H1 (cell line): ENCODE measurements at regions not wholly inside any gene's neighbourhood (a gene's known extent, or its start where the extent isn't known, plus 50 kb on each side); places are given as distances from the start of the nearest gene placed in this dataset.

Experiments
- CTCF ChIA-PET: fragments of 300-600 bp; sonication (Branson Sonifier 250); formaldehyde crosslinking; loops from one replicate; lab custom pipeline; 2021; ENCODE audit not compliant: partially characterized antibody; lab: Charles Lee
- POLR2A ChIA-PET: fragments of 300-600 bp; sonication (Branson Sonifier 250); formaldehyde crosslinking; loops from one replicate; lab custom pipeline; 2021; ENCODE audit warnings: inconsistent platforms; ENCODE audit not compliant: partially characterized antibody; lab: Charles Lee
- DNase-seq, 2 experiments: peaks; one replicate each; pipeline versions ENCODE4 v3.0.0 to v3.0.0-alpha.2; 2010 to 2022; ENCODE audit warnings: low spot score in 2 of 2, low read depth in 1 of 2, mixed read lengths in 1 of 2
- FAIRE-seq: peaks from 2 replicates; lab custom pipeline; 2011; peaks lifted over from hg19 to GRCh38; lab: Jason Lieb, UNC
- H2AFZ ChIP-seq: 2 replicates; pipeline ENCODE4 v1.8.1; 2012; ENCODE audit warnings: low read length, inconsistent platforms
- H2AK5ac ChIP-seq: 2 replicates; pipeline ENCODE4 v1.6.1; 2013; ENCODE audit warnings: low read depth, low read length
- H2BK120ac ChIP-seq: replicated peaks from 2 replicates; pipeline ENCODE3; 2013; ENCODE audit warnings: low read depth, low read length, inconsistent platforms
- H2BK12ac ChIP-seq: 2 replicates; pipeline ENCODE4 v1.6.1; 2013; ENCODE audit warnings: low read depth, low read length
- H2BK15ac ChIP-seq: 2 replicates; pipeline ENCODE4 v1.6.1; 2013; ENCODE audit warnings: low read length
- H2BK20ac ChIP-seq: 2 replicates; pipeline ENCODE4 v1.6.1; 2013; ENCODE audit warnings: low read length
- H2BK5ac ChIP-seq: 2 replicates; pipeline ENCODE4 v1.6.1; 2013; ENCODE audit warnings: low read depth, low read length
- H3K14ac ChIP-seq: 2 replicates; pipeline ENCODE4 v1.6.1; 2013; ENCODE audit warnings: inconsistent platforms; ENCODE audit not compliant: insufficient read length
- H3K18ac ChIP-seq: 2 replicates; pipeline ENCODE4 v1.6.1; 2013; ENCODE audit warnings: low read length; ENCODE audit errors: extremely low read depth
- H3K23ac ChIP-seq: 2 replicates; pipeline ENCODE4 v1.6.1; 2013; ENCODE audit warnings: inconsistent platforms; ENCODE audit not compliant: insufficient read length
- H3K23me2 ChIP-seq: 2 replicates; pipeline ENCODE4 v1.6.1; 2013; ENCODE audit warnings: low read depth, low read length
- H3K27ac ChIP-seq: 2 replicates; pipeline ENCODE4 v1.6.1; 2011; ENCODE audit warnings: low read depth, low read length, inconsistent platforms
- H3K27me3 ChIP-seq, 4 experiments: replicated peaks in 1 of 4; 1 replicate in 1 of 4; 2 replicates in 3 of 4; pipeline versions ENCODE4 v1.6.1 to v1.8.1; 2011 to 2013; ENCODE audit warnings: low read length in 3 of 4, mild to moderate bottlenecking in 3 of 4, inconsistent platforms in 2 of 4, mixed read lengths in 2 of 4, moderate library complexity in 1 of 4; ENCODE audit not compliant: control insufficient read depth in 3 of 4, insufficient read depth in 3 of 4; ENCODE audit errors: extremely low read depth in 1 of 4
- H3K36me3 ChIP-seq, 4 experiments: 2 replicates each; pipeline versions ENCODE4 v1.6.1 to v1.8.1; 2011 to 2013; ENCODE audit warnings: mild to moderate bottlenecking in 4 of 4, low read length in 3 of 4, moderate library complexity in 2 of 4, control low read depth in 1 of 4, inconsistent platforms in 1 of 4; ENCODE audit not compliant: insufficient read depth in 4 of 4, control insufficient read depth in 2 of 4
- H3K4ac ChIP-seq: replicated peaks from 2 replicates; pipeline ENCODE3; 2013; ENCODE audit warnings: low read length, low read depth, mixed read lengths, inconsistent platforms; ENCODE audit not compliant: insufficient read length
- H3K4me1 ChIP-seq, 4 experiments: replicated peaks in 1 of 4; 1 replicate in 1 of 4; 2 replicates in 3 of 4; pipeline versions ENCODE4 v1.6.1 to v1.8.1; 2011 to 2013; ENCODE audit warnings: low read length in 3 of 4, inconsistent platforms in 2 of 4, mixed read lengths in 1 of 4; ENCODE audit not compliant: insufficient read depth in 4 of 4, control insufficient read depth in 3 of 4
- H3K4me2 ChIP-seq, 2 experiments: 2 replicates each; pipeline versions ENCODE4 v1.6.1 to v1.8.1; 2011 to 2013; ENCODE audit warnings: low read depth in 2 of 2, low read length in 2 of 2, control low read depth in 1 of 2, inconsistent platforms in 1 of 2, mild to moderate bottlenecking in 1 of 2; ENCODE audit not compliant: insufficient read depth in 1 of 2
- H3K4me3 ChIP-seq, 4 experiments: fragments of 200-600, 300-600 bp in 1 of 4; sonication (generic), shearing (Covaris generic), sonication (Bioruptor Twin) in 1 of 4; 2 replicates each; pipeline versions ENCODE4 v1.5.1 to v1.8.1; 2011 to 2016; ENCODE audit warnings: low read length in 4 of 4, low read depth in 3 of 4, control low read depth in 2 of 4, inconsistent platforms in 2 of 4, mild to moderate bottlenecking in 2 of 4, mixed read lengths in 1 of 4, moderate library complexity in 1 of 4; ENCODE audit not compliant: insufficient read depth in 2 of 4; ENCODE audit errors: extremely low read depth in 1 of 4
- H3K56ac ChIP-seq: replicated peaks from 2 replicates; pipeline ENCODE3; 2013; ENCODE audit warnings: low read depth, mild to moderate bottlenecking, mixed read lengths, low read length, inconsistent platforms; ENCODE audit not compliant: insufficient read length
- H3K79me1 ChIP-seq: 2 replicates; pipeline ENCODE4 v1.6.1; 2013; ENCODE audit warnings: low read depth, low read length, control low read depth
- H3K79me2 ChIP-seq, 2 experiments: 2 replicates each; pipeline versions ENCODE4 v1.6.1 to v1.8.1; 2012 to 2013; ENCODE audit warnings: low read length in 2 of 2, mild to moderate bottlenecking in 2 of 2, inconsistent platforms in 1 of 2; ENCODE audit not compliant: insufficient read depth in 2 of 2, control insufficient read depth in 1 of 2
- H3K9ac ChIP-seq, 4 experiments: replicated peaks in 1 of 4; 1 replicate in 1 of 4; 2 replicates in 3 of 4; pipeline versions ENCODE4 v1.6.1 to v1.8.1; 2011 to 2013; ENCODE audit warnings: low read depth in 3 of 4, low read length in 3 of 4, control low read depth in 2 of 4, mild to moderate bottlenecking in 2 of 4, moderate library complexity in 2 of 4, inconsistent platforms in 1 of 4; ENCODE audit errors: extremely low read depth in 1 of 4
- H3K9me3 ChIP-seq, 2 experiments: 2 replicates each; pipeline versions ENCODE4 v1.6.1 to v1.8.1; 2012 to 2013; ENCODE audit warnings: mild to moderate bottlenecking in 2 of 2, moderate library complexity in 2 of 2, control low read depth in 1 of 2, inconsistent platforms in 1 of 2, low read depth in 1 of 2, low read length in 1 of 2, mixed read lengths in 1 of 2; ENCODE audit not compliant: insufficient read depth in 2 of 2
- H4K20me1 ChIP-seq, 2 experiments: replicated peaks in 1 of 2; 2 replicates each; pipeline versions ENCODE3 to v1.8.1; 2011 to 2013; ENCODE audit warnings: inconsistent platforms in 2 of 2, low read length in 2 of 2, mild to moderate bottlenecking in 1 of 2; ENCODE audit not compliant: insufficient read depth in 2 of 2, control insufficient read depth in 1 of 2
- H4K5ac ChIP-seq: 2 replicates; pipeline ENCODE4 v1.6.1; 2013; ENCODE audit warnings: low read length, low read depth, mixed read lengths, inconsistent platforms; ENCODE audit not compliant: insufficient read length
- H4K8ac ChIP-seq: 2 replicates; pipeline ENCODE4 v1.8.0; 2013; ENCODE audit warnings: mild to moderate bottlenecking, moderate library complexity, low read length, inconsistent platforms; ENCODE audit not compliant: insufficient read depth; ENCODE audit errors: extremely low read depth
- H4K91ac ChIP-seq: replicated peaks from 2 replicates; pipeline ENCODE3; 2013; ENCODE audit warnings: low read length, mixed read lengths, inconsistent platforms; ENCODE audit not compliant: insufficient read length
- EP300 ChIP-seq, 2 experiments: IDR thresholded peaks; 1 replicate in 1 of 2; 2 replicates in 1 of 2; pipeline ENCODE4 v1.6.1; 2011 to 2012; ENCODE audit warnings: low read depth in 2 of 2, low read length in 2 of 2, mild to moderate bottlenecking in 2 of 2, borderline replicate concordance in 1 of 2, inconsistent platforms in 1 of 2, moderate library complexity in 1 of 2
- POLR2A ChIP-seq, 2 experiments: IDR thresholded peaks; 1 replicate in 1 of 2; 2 replicates in 1 of 2; pipeline ENCODE4 v1.6.1; 2011; ENCODE audit warnings: low read depth in 2 of 2, low read length in 2 of 2, mild to moderate bottlenecking in 2 of 2; ENCODE audit errors: control extremely low read depth in 1 of 2
- SIN3A ChIP-seq, 2 experiments: IDR thresholded peaks in 1 of 2; conservative IDR thresholded peaks in 1 of 2; 2 replicates each; pipeline ENCODE4 v1.6.1; 2011 to 2012; ENCODE audit warnings: low read length in 2 of 2, improper control_type of control experiment in 1 of 2, low read depth in 1 of 2, mild to moderate bottlenecking in 1 of 2
- WGBS, 2 experiments: shearing (Covaris generic) in 1 of 2; methylation state at CpG; one replicate each; pipeline versions ENCODE4 v1.1.6 to v1.1.7; 2013 to 2015; ENCODE audit warnings: low lambda C conversion rate in 2 of 2, mixed read lengths in 2 of 2, inconsistent platforms in 1 of 2, low coverage in 1 of 2, missing lambda C conversion rate in 1 of 2; ENCODE audit not compliant: insufficient replicate concordance in 2 of 2, insufficient coverage in 1 of 2, insufficient read length in 1 of 2; ENCODE audit errors: extremely low coverage in 1 of 2, missing lambda C conversion rate in 1 of 2; 5-methylcytosine and 5-hydroxymethylcytosine counted together
- TF ChIP-seq, protein P1 (sequence below), 3 experiments: IDR thresholded peaks; 1 replicate in 2 of 3; 2 replicates in 1 of 3; pipeline versions ENCODE4 v1.5.1 to v1.6.1; 2011; ENCODE audit warnings: low read length in 3 of 3, mild to moderate bottlenecking in 3 of 3, inconsistent platforms in 2 of 3, low read depth in 1 of 3, moderate library complexity in 1 of 3; ENCODE audit not compliant: insufficient read depth in 1 of 3; ENCODE audit errors: control extremely low read depth in 1 of 3

GRCh38 chr7:24401628-24402593 lies 117.9 kb downstream of the NPY start:
- 0 out of 2 replicates have a peak, but pooled peaks cover 3% of the 10 kb centered on the region for H3K79me1 ChIP-seq
- peak overlapping the region; percentile 3 to 66 (median 56) for H3K4me3 ChIP-seq
- no peak overlapping the region for H2AFZ ChIP-seq
- FAIRE-seq (no peak), DNase-seq (no peak)
- 8% methylated on average over 13 of the region's 15 CpGs; no CpG with 5 or more reads in 1 of the 2 experiments for WGBS, 2 experiments
- H3K9me3 ChIP-seq: no peaks in the 10 kb centered on the region
- peaks cover 2 to 55% (median 25%) of the 10 kb centered on the region in 4 experiments; a peak in 5 of 8 replicates for H3K36me3 ChIP-seq
- H3K9ac ChIP-seq: peak overlapping the region in 2 of 4 experiments; percentile 1 to 4; a peak in 3 of 7 replicates
- no peak overlapping the region for H3K14ac ChIP-seq
- no peak overlapping the region for H2BK12ac ChIP-seq
- CTCF ChIA-PET: interaction anchor here (0.8 kb wide), 1 partner anchor 9 kb away, joined by 4 read pairs; no protein-coding TSS in a partner anchor
- peak overlapping the region; percentile 37; the same call in 1 of the 2 replicates for H2BK5ac ChIP-seq
- H2BK120ac ChIP-seq: no peak overlapping the region
- H3K23me2 ChIP-seq: peaks cover 3% of the 10 kb centered on the region; the same call in 1 of the 2 replicates
- H3K4me1 ChIP-seq: peaks cover 2 to 28% (median 19%) of the 10 kb centered on the region in 4 experiments; a peak in 6 of 7 replicates
- peak overlapping the region; percentile 95 for H4K5ac ChIP-seq
- H2AK5ac ChIP-seq: no peak overlapping the region
- no peak overlapping the region for H3K27ac ChIP-seq
- no peak overlapping the region for H2BK15ac ChIP-seq
- no peak overlapping the region for H4K8ac ChIP-seq
- H3K79me2 ChIP-seq: peaks cover 5 to 56% of the 10 kb centered on the region in 2 experiments; a peak in 3 of 4 replicates
- no peak overlapping the region for H4K91ac ChIP-seq
- peak overlapping the region; percentile 17 for H3K56ac ChIP-seq
- no peaks in the 10 kb centered on the region for H3K27me3 ChIP-seq
- TF ChIP-seq, protein P1, sequence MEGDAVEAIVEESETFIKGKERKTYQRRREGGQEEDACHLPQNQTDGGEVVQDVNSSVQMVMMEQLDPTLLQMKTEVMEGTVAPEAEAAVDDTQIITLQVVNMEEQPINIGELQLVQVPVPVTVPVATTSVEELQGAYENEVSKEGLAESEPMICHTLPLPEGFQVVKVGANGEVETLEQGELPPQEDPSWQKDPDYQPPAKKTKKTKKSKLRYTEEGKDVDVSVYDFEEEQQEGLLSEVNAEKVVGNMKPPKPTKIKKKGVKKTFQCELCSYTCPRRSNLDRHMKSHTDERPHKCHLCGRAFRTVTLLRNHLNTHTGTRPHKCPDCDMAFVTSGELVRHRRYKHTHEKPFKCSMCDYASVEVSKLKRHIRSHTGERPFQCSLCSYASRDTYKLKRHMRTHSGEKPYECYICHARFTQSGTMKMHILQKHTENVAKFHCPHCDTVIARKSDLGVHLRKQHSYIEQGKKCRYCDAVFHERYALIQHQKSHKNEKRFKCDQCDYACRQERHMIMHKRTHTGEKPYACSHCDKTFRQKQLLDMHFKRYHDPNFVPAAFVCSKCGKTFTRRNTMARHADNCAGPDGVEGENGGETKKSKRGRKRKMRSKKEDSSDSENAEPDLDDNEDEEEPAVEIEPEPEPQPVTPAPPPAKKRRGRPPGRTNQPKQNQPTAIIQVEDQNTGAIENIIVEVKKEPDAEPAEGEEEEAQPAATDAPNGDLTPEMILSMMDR (IDR thresholded peaks at IDR 0.05; ENCODE audit: control extremely low read depth in 1 of 3, insufficient read depth in 1 of 3, low read depth in 1 of 3, low read length in 3 of 3): peak in 1 of 3 experiments; percentile 27; a peak in 1 of 4 replicates
- peak; percentile 16 to 38; a peak in 2 of 3 replicates for TF ChIP-seq POLR2A (IDR thresholded peaks at IDR 0.05; ENCODE audit: control extremely low read depth in 1 of 2, low read depth in 2 of 2, low read length in 2 of 2)
- TF ChIP-seq EP300 (IDR thresholded peaks at IDR 0.05; ENCODE audit: borderline replicate concordance in 1 of 2, low read depth in 2 of 2, low read length in 2 of 2): no peak
- 0 out of 4 replicates have a peak, but pooled peaks have one; percentile 35 to 61 for TF ChIP-seq SIN3A (conservative IDR thresholded peaks at IDR 0.05 in 1 of 2, IDR thresholded peaks at IDR 0.05 in 1 of 2; ENCODE audit: low read depth in 1 of 2, low read length in 2 of 2)
- TF ChIP-seq, all 59 proteins: peak for 3
- no peak overlapping the region for H3K4ac ChIP-seq
- 0 out of 2 replicates have a peak overlapping the region, but pooled peaks have one; percentile 77 for H2BK20ac ChIP-seq
- H3K18ac ChIP-seq: peak overlapping the region; percentile 62; the same call in 1 of the 2 replicates
- H3K23ac ChIP-seq: no peak overlapping the region
- H3K4me2 ChIP-seq: peak overlapping the region; percentile 51 to 77
- H4K20me1 ChIP-seq: peaks cover 4 to 8% of the 10 kb centered on the region in 2 experiments
- POLR2A ChIA-PET: no interaction called here
